Osteoblast (primary cell): ENCODE measurements at regions not wholly inside any gene's neighbourhood (a gene's known extent, or its start where the extent isn't known, plus 50 kb on each side); places are given as distances from the start of the nearest gene placed in this dataset.
"Not testable (repeated sequence)": the region's sequence is repeated elsewhere in the genome, so short reads cannot be mapped to it uniquely, and the experiment has no call there.

Experiments
- DNase-seq: peaks from one replicate; pipeline ENCODE4 v3.0.0; 2011; ENCODE audit warnings: low spot score, mixed read lengths; ENCODE audit not compliant: insufficient read length; ENCODE audit errors: missing footprints
- H2AFZ ChIP-seq: 2 replicates; pipeline ENCODE4 v1.6.0; 2011; ENCODE audit warnings: mild to moderate bottlenecking, low read length
- H3K27ac ChIP-seq: 2 replicates; pipeline ENCODE4 v1.5.1; 2011; ENCODE audit warnings: mild to moderate bottlenecking, low read depth, low read length, moderate library complexity
- H3K27me3 ChIP-seq: 2 replicates; pipeline ENCODE4 v1.6.0; 2012; ENCODE audit warnings: mild to moderate bottlenecking, control low read depth, inconsistent platforms, low read length, moderate library complexity; ENCODE audit not compliant: insufficient read depth
- H3K36me3 ChIP-seq: 2 replicates; pipeline ENCODE4 v1.5.1; 2011; ENCODE audit warnings: mild to moderate bottlenecking, low read length, control low read depth, moderate library complexity; ENCODE audit not compliant: insufficient read depth
- H3K4me1 ChIP-seq: 2 replicates; pipeline ENCODE4 v1.5.1; 2011; ENCODE audit warnings: mild to moderate bottlenecking, low read length, control low read depth, moderate library complexity; ENCODE audit not compliant: insufficient read depth
- H3K4me2 ChIP-seq: 2 replicates; pipeline ENCODE4 v1.6.0; 2011; ENCODE audit warnings: mild to moderate bottlenecking, low read length; ENCODE audit not compliant: insufficient read depth
- H3K4me3 ChIP-seq: fragments of 200-600 bp; sonication (generic); 3 replicates; pipeline ENCODE4 v1.5.1; 2012; ENCODE audit warnings: mild to moderate bottlenecking, low read length, inconsistent platforms; ENCODE audit not compliant: insufficient read depth
- H3K79me2 ChIP-seq: 2 replicates; pipeline ENCODE4 v1.6.0; 2012; ENCODE audit warnings: mild to moderate bottlenecking, low read length, control low read depth, inconsistent platforms; ENCODE audit not compliant: insufficient read depth
- H3K9me3 ChIP-seq: 2 replicates; pipeline ENCODE4 v1.5.1; 2011; ENCODE audit warnings: low read depth, low read length, control low read depth
- H4K20me1 ChIP-seq: 2 replicates; pipeline ENCODE4 v1.6.0; 2012; ENCODE audit warnings: mild to moderate bottlenecking, low read length, control low read depth; ENCODE audit not compliant: insufficient read depth
- TF ChIP-seq, protein P1 (sequence below): IDR thresholded peaks from 2 replicates; pipeline ENCODE4 v1.5.1; 2011; ENCODE audit warnings: mild to moderate bottlenecking, low read depth, low read length, moderate library complexity; ENCODE audit errors: extremely low read depth

DNA sequence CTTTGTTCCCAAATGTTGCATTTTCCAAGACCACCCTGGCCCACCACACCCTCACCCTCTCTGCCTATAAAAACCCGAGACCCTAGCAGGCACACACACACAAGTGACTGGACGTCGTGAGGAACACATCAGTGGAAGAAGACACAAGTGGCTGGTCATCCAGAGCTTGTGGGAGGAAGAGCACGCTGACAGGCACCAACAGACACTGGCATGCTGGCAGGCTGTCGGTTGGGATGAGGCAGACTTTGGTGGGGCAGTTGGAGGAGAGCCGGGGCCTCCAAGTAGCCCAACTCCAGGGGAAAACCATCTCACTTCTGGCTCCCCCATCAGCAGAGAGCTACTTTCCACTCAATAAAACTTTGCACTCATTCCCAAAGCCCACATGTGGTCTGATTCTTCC, 225.5 kb upstream of the ZEB2 start:
- Histone ChIP-seq H4K20me1 (no peaks in the 10 kb centered on the region), H3K36me3 (no peaks in the 10 kb centered on the region), H3K9me3 (peaks cover 2% of the 10 kb centered on the region), H3K4me3 (no peak overlapping the region), H3K4me1 (no peaks in the 10 kb centered on the region), H3K4me2 (no peak overlapping the region), H2AFZ (no peak overlapping the region), H3K27me3 (no peaks in the 10 kb centered on the region), H3K79me2 (no peaks in the 10 kb centered on the region), H3K27ac (no peak overlapping the region)
- no peak for DNase-seq
- TF ChIP-seq, protein P1, sequence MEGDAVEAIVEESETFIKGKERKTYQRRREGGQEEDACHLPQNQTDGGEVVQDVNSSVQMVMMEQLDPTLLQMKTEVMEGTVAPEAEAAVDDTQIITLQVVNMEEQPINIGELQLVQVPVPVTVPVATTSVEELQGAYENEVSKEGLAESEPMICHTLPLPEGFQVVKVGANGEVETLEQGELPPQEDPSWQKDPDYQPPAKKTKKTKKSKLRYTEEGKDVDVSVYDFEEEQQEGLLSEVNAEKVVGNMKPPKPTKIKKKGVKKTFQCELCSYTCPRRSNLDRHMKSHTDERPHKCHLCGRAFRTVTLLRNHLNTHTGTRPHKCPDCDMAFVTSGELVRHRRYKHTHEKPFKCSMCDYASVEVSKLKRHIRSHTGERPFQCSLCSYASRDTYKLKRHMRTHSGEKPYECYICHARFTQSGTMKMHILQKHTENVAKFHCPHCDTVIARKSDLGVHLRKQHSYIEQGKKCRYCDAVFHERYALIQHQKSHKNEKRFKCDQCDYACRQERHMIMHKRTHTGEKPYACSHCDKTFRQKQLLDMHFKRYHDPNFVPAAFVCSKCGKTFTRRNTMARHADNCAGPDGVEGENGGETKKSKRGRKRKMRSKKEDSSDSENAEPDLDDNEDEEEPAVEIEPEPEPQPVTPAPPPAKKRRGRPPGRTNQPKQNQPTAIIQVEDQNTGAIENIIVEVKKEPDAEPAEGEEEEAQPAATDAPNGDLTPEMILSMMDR = no peak

GRCh38 chr2:144738749-144739148, 218.8 kb upstream of the ZEB2 start:
- Histone ChIP-seq H3K36me3 (no peaks in the 10 kb centered on the region), H3K27ac (no peak overlapping the region), H3K9me3 (no peaks in the 10 kb centered on the region), H3K79me2 (no peaks in the 10 kb centered on the region), H3K4me2 (no peak overlapping the region), H3K4me3 (no peak overlapping the region), H3K27me3 (no peaks in the 10 kb centered on the region), H2AFZ (no peak overlapping the region), H4K20me1 (no peaks in the 10 kb centered on the region), H3K4me1 (no peaks in the 10 kb centered on the region)
- no peak for DNase-seq
- TF ChIP-seq, protein P1 = no peak

GRCh38 chr2:144730711-144731110, 210.8 kb upstream of the ZEB2 start:
- no peaks in the 10 kb centered on the region for H3K9me3 ChIP-seq
- no peak overlapping the region for H3K27ac ChIP-seq
- no peak overlapping the region for H3K4me2 ChIP-seq
- no peak for DNase-seq
- no peaks in the 10 kb centered on the region for H4K20me1 ChIP-seq
- no peaks in the 10 kb centered on the region for H3K36me3 ChIP-seq
- TF ChIP-seq, protein P1 = no peak
- no peaks in the 10 kb centered on the region for H3K79me2 ChIP-seq
- H3K27me3 ChIP-seq = no peaks in the 10 kb centered on the region
- H3K4me1 ChIP-seq = no peaks in the 10 kb centered on the region
- no peak overlapping the region for H3K4me3 ChIP-seq
- H2AFZ ChIP-seq = no peak overlapping the region

- H3K4me3 ChIP-seq, H3K36me3 ChIP-seq, H4K20me1 ChIP-seq, DNase-seq, H2AFZ ChIP-seq, H3K27ac ChIP-seq, H3K9me3 ChIP-seq, H3K79me2 ChIP-seq, H3K4me2 ChIP-seq, H3K4me1 ChIP-seq, H3K27me3 ChIP-seq: not testable (repeated sequence)
Measured at GRCh38 chr2:144724460-144724859, 204.5 kb upstream of the ZEB2 start.
